ENCODE measurements at regions not wholly inside any gene's neighbourhood (a gene's known extent, or its start where the extent isn't known, plus 50 kb on each side); places are given as distances from the start of the nearest gene placed in this dataset.

- ATAC-seq (no peak), DNase-seq (ENCODE audit: low spot score) (no peak)
- Histone ChIP-seq H2AFZ (no peak overlapping the region), H3K27me3 (ENCODE audit: insufficient read depth) (no peaks in the 10 kb centered on the region), H3K79me2 (replicated peaks; ENCODE audit: insufficient read depth) (no peaks in the 10 kb centered on the region), H3K4me1 (ENCODE audit: insufficient read depth) (no peaks in the 10 kb centered on the region), H3K4me3 (no peak overlapping the region), H4K20me1 (replicated peaks; ENCODE audit: insufficient read depth) (no peaks in the 10 kb centered on the region), H3F3A (replicated peaks; ENCODE audit: low read depth) (no peaks in the 10 kb centered on the region), H3K27ac (ENCODE audit: low read depth) (no peak overlapping the region), H3K4me2 (no peak overlapping the region), H3K9me2 (ENCODE audit: insufficient read depth) (peaks cover 15% of the 10 kb centered on the region; the same call in 1 of the 2 replicates), H3K36me3 (ENCODE audit: insufficient read depth) (no peaks in the 10 kb centered on the region)
- H3K9me3 Mint-ChIP-seq: no peaks in the 10 kb centered on the region
- no peak overlapping the region for H3K27ac Mint-ChIP-seq
- no peaks in the 10 kb centered on the region for H3K27me3 Mint-ChIP-seq (ENCODE audit: insufficient read depth, low read depth, poor library complexity)
- no peaks in the 10 kb centered on the region for H3K36me3 Mint-ChIP-seq (ENCODE audit: low read depth)
- H3K4me1 Mint-ChIP-seq: no peaks in the 10 kb centered on the region
- H3K4me3 Mint-ChIP-seq: no peak overlapping the region
- TF ChIP-seq CREB1 (CRISPR knock-in tag; IDR thresholded peaks at IDR 0.05; ENCODE audit: low read depth): no peak
- no peak for TF ChIP-seq EZH2 (IDR thresholded peaks at IDR 0.05; ENCODE audit: low read depth, unreplicated experiment)
- TF ChIP-seq EZH2phosphoT487 (IDR thresholded peaks at IDR 0.05; ENCODE audit: unreplicated experiment): no peak
Measured at GRCh38 chr10:62578916-62579315, 204.7 kb downstream of the ZNF365 start.

- no peaks in the 10 kb centered on the region for H3K4me1 ChIP-seq (ENCODE audit: insufficient read depth)
- Mint-ChIP-seq H3K36me3 (ENCODE audit: low read depth) (no peaks in the 10 kb centered on the region), H3K9me3 (no peaks in the 10 kb centered on the region), H3K4me3 (no peak overlapping the region), H3K27ac (no peak overlapping the region), H3K4me1 (no peaks in the 10 kb centered on the region), H3K27me3 (ENCODE audit: insufficient read depth, low read depth, poor library complexity) (no peaks in the 10 kb centered on the region)
- no peaks in the 10 kb centered on the region for H3K79me2 ChIP-seq (replicated peaks; ENCODE audit: insufficient read depth)
- no peaks in the 10 kb centered on the region for H4K20me1 ChIP-seq (replicated peaks; ENCODE audit: insufficient read depth)
- H3K27me3 ChIP-seq (ENCODE audit: insufficient read depth): no peaks in the 10 kb centered on the region
- no peak overlapping the region for H3K27ac ChIP-seq (ENCODE audit: low read depth)
- no peak overlapping the region for H2AFZ ChIP-seq
- ATAC-seq (no peak), DNase-seq (ENCODE audit: low spot score) (no peak)
- peaks cover 15% of the 10 kb centered on the region; the same call in 1 of the 2 replicates for H3K9me2 ChIP-seq (ENCODE audit: insufficient read depth)
- no peak overlapping the region for H3K4me2 ChIP-seq
- H3K4me3 ChIP-seq: no peak overlapping the region
- no peaks in the 10 kb centered on the region for H3F3A ChIP-seq (replicated peaks; ENCODE audit: low read depth)
- no peaks in the 10 kb centered on the region for H3K36me3 ChIP-seq (ENCODE audit: insufficient read depth)
- TF ChIP-seq EZH2phosphoT487 (IDR thresholded peaks at IDR 0.05; ENCODE audit: unreplicated experiment) (no peak), REST (IDR thresholded peaks at IDR 0.05; ENCODE audit: unreplicated experiment) (no peak), NANOG (IDR thresholded peaks at IDR 0.05; ENCODE audit: borderline replicate concordance) (no peak), EZH2 (IDR thresholded peaks at IDR 0.05; ENCODE audit: low read depth, unreplicated experiment) (no peak), ZNF331 (CRISPR knock-in tag; IDR thresholded peaks at IDR 0.05; ENCODE audit: low read depth) (no peak), ZNF114 (CRISPR knock-in tag; IDR thresholded peaks at IDR 0.05) (no peak)
- TF ChIP-seq, protein P1, sequence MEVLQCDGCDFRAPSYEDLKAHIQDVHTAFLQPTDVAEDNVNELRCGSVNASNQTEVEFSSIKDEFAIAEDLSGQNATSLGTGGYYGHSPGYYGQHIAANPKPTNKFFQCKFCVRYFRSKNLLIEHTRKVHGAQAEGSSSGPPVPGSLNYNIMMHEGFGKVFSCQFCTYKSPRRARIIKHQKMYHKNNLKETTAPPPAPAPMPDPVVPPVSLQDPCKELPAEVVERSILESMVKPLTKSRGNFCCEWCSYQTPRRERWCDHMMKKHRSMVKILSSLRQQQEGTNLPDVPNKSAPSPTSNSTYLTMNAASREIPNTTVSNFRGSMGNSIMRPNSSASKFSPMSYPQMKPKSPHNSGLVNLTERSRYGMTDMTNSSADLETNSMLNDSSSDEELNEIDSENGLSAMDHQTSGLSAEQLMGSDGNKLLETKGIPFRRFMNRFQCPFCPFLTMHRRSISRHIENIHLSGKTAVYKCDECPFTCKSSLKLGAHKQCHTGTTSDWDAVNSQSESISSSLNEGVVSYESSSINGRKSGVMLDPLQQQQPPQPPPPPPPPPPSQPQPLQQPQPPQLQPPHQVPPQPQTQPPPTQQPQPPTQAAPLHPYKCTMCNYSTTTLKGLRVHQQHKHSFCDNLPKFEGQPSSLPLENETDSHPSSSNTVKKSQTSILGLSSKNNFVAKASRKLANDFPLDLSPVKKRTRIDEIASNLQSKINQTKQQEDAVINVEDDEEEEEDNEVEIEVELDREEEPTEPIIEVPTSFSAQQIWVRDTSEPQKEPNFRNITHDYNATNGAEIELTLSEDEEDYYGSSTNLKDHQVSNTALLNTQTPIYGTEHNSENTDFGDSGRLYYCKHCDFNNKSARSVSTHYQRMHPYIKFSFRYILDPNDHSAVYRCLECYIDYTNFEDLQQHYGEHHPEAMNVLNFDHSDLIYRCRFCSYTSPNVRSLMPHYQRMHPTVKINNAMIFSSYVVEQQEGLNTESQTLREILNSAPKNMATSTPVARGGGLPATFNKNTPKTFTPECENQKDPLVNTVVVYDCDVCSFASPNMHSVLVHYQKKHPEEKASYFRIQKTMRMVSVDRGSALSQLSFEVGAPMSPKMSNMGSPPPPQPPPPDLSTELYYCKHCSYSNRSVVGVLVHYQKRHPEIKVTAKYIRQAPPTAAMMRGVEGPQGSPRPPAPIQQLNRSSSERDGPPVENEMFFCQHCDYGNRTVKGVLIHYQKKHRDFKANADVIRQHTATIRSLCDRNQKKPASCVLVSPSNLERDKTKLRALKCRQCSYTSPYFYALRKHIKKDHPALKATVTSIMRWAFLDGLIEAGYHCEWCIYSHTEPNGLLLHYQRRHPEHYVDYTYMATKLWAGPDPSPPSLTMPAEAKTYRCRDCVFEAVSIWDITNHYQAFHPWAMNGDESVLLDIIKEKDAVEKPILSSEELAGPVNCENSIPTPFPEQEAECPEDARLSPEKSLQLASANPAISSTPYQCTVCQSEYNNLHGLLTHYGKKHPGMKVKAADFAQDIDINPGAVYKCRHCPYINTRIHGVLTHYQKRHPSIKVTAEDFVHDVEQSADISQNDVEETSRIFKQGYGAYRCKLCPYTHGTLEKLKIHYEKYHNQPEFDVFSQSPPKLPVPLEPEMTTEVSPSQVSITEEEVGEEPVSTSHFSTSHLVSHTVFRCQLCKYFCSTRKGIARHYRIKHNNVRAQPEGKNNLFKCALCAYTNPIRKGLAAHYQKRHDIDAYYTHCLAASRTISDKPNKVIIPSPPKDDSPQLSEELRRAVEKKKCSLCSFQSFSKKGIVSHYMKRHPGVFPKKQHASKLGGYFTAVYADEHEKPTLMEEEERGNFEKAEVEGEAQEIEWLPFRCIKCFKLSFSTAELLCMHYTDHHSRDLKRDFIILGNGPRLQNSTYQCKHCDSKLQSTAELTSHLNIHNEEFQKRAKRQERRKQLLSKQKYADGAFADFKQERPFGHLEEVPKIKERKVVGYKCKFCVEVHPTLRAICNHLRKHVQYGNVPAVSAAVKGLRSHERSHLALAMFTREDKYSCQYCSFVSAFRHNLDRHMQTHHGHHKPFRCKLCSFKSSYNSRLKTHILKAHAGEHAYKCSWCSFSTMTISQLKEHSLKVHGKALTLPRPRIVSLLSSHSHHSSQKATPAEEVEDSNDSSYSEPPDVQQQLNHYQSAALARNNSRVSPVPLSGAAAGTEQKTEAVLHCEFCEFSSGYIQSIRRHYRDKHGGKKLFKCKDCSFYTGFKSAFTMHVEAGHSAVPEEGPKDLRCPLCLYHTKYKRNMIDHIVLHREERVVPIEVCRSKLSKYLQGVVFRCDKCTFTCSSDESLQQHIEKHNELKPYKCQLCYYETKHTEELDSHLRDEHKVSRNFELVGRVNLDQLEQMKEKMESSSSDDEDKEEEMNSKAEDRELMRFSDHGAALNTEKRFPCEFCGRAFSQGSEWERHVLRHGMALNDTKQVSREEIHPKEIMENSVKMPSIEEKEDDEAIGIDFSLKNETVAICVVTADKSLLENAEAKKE (CRISPR knock-in tag; IDR thresholded peaks at IDR 0.05): no peak
- TF ChIP-seq, protein P2, sequence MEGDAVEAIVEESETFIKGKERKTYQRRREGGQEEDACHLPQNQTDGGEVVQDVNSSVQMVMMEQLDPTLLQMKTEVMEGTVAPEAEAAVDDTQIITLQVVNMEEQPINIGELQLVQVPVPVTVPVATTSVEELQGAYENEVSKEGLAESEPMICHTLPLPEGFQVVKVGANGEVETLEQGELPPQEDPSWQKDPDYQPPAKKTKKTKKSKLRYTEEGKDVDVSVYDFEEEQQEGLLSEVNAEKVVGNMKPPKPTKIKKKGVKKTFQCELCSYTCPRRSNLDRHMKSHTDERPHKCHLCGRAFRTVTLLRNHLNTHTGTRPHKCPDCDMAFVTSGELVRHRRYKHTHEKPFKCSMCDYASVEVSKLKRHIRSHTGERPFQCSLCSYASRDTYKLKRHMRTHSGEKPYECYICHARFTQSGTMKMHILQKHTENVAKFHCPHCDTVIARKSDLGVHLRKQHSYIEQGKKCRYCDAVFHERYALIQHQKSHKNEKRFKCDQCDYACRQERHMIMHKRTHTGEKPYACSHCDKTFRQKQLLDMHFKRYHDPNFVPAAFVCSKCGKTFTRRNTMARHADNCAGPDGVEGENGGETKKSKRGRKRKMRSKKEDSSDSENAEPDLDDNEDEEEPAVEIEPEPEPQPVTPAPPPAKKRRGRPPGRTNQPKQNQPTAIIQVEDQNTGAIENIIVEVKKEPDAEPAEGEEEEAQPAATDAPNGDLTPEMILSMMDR (conservative IDR thresholded peaks at IDR 0.05; ENCODE audit: low read depth in 2 of 2): no peak
Measured at GRCh38 chr10:62580396-62580795, 206.2 kb downstream of the ZNF365 start.
